HepG2 (cell line): ENCODE measurements at regions not wholly inside any gene's neighbourhood (a gene's known extent, or its start where the extent isn't known, plus 50 kb on each side); places are given as distances from the start of the nearest gene placed in this dataset.

Experiments
- ETV5 ChIP-seq: IDR thresholded peaks from 2 replicates; pipeline ENCODE4 v1.6.1; 2018; ENCODE audit warnings: missing biosample characterization, missing genetic modification reagents, inconsistent platforms, borderline replicate concordance
- MXI1 ChIP-seq: IDR thresholded peaks from 3 replicates; pipeline ENCODE4 v1.6.1; 2012; ENCODE audit warnings: low read depth, low read length, inconsistent platforms, borderline replicate concordance
- MZF1 ChIP-seq: sonication (generic); formaldehyde crosslinking; IDR thresholded peaks from 2 replicates; pipeline ENCODE4 v1.8.1; 2023; ENCODE audit warnings: mild to moderate bottlenecking, missing genetic modification reagents, borderline replicate concordance
- POLR2AphosphoS5 ChIP-seq: IDR thresholded peaks from 2 replicates; pipeline ENCODE4 v1.6.1; 2012; ENCODE audit warnings: low read depth, low read length
- PTBP1 ChIP-seq: fragments of 200-400 bp; formaldehyde crosslinking; IDR thresholded peaks from 2 replicates; pipeline ENCODE4 v1.6.1; 2018; ENCODE audit warnings: low read length, low read depth; ENCODE audit not compliant: poor library complexity, severe bottlenecking
- SP1 ChIP-seq, 2 experiments: fragments of 450-650 bp in 1 of 2; sonication (generic) in 1 of 2; formaldehyde crosslinking in 1 of 2; IDR thresholded peaks; 2 replicates each; pipeline versions ENCODE4 v1.4.0 to v1.6.1; 2016 to 2020; ENCODE audit warnings: missing genetic modification reagents in 1 of 2
- ZFP41 ChIP-seq: sonication (generic); formaldehyde crosslinking; IDR thresholded peaks from 2 replicates; pipeline ENCODE4 v1.4.0; 2020; ENCODE audit warnings: mild to moderate bottlenecking, missing genetic modification reagents, borderline replicate concordance
- ZNF205 ChIP-seq: IDR thresholded peaks from 2 replicates; pipeline ENCODE4 v1.6.1; 2018; ENCODE audit warnings: missing biosample characterization, missing genetic modification reagents
- ZNF383 ChIP-seq: sonication (generic); formaldehyde crosslinking; IDR thresholded peaks from 2 replicates; pipeline ENCODE4 v1.4.0; 2020; ENCODE audit warnings: missing genetic modification reagents, mild to moderate bottlenecking, borderline replicate concordance
- ZNF496 ChIP-seq: sonication (generic); formaldehyde crosslinking; IDR thresholded peaks from 2 replicates; pipeline ENCODE4 v1.8.1; 2023; ENCODE audit warnings: mild to moderate bottlenecking, moderate library complexity, missing genetic modification reagents; ENCODE audit not compliant: insufficient replicate concordance
- ZNF547 ChIP-seq: sonication (generic); formaldehyde crosslinking; IDR thresholded peaks from 2 replicates; pipeline ENCODE4 v1.5.1; 2020; ENCODE audit warnings: mild to moderate bottlenecking, missing genetic modification reagents
- ZNF766 ChIP-seq: sonication (generic); formaldehyde crosslinking; IDR thresholded peaks from 2 replicates; pipeline ENCODE4 v1.5.0; 2020; ENCODE audit warnings: missing genetic modification reagents, borderline replicate concordance
- TF ChIP-seq, protein P1 (sequence below): sonication (generic); formaldehyde crosslinking; IDR thresholded peaks from 2 replicates; pipeline ENCODE4 v1.5.0; 2020; ENCODE audit warnings: mild to moderate bottlenecking, missing genetic modification reagents, moderate library complexity
- TF ChIP-seq, protein P2 (sequence below), 2 experiments: IDR thresholded peaks; 2 replicates each; pipeline ENCODE4 v1.6.1; 2011 to 2012; ENCODE audit warnings: low read length in 2 of 2, borderline replicate concordance in 1 of 2, low read depth in 1 of 2, mild to moderate bottlenecking in 1 of 2, moderate library complexity in 1 of 2

DNA sequence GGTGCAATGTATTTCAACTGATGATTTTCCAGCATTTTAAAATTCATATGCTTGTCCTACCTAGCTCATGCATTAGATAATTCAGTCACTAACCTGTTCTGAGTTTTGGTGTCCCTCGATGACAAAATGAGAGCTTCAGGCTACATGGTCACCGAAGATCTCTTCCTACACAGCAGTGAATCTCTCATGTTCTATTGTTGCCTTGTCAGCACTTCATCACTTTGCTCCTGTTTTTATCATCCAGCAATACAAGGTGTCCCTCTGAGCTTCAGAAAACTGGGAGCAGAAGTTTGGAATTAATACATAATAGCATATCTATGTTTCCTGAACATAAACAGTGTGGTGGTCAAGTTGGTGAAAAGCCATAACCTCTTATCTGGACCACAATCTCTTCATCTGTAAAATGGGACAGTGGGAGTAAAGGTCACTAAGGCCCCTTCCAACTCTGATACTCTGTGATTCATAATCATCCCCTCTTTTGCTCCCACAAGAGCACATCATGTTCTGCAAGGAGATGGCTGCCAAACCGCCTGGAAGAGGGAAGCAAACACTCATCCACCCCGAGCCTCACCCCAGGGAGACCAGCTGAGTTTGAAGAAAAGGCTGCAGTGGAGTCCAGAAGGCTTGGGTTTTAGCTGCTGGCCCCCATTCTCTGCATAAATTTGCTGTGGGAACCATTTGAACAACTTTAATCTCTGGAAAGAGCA is 137.9 kb upstream of the F3 start:
- TF ChIP-seq MZF1 (CRISPR knock-in tag): no peak
- no peak for TF ChIP-seq ZNF547 (CRISPR knock-in tag)
- TF ChIP-seq ZFP41 (CRISPR knock-in tag): no peak
- TF ChIP-seq, protein P1, sequence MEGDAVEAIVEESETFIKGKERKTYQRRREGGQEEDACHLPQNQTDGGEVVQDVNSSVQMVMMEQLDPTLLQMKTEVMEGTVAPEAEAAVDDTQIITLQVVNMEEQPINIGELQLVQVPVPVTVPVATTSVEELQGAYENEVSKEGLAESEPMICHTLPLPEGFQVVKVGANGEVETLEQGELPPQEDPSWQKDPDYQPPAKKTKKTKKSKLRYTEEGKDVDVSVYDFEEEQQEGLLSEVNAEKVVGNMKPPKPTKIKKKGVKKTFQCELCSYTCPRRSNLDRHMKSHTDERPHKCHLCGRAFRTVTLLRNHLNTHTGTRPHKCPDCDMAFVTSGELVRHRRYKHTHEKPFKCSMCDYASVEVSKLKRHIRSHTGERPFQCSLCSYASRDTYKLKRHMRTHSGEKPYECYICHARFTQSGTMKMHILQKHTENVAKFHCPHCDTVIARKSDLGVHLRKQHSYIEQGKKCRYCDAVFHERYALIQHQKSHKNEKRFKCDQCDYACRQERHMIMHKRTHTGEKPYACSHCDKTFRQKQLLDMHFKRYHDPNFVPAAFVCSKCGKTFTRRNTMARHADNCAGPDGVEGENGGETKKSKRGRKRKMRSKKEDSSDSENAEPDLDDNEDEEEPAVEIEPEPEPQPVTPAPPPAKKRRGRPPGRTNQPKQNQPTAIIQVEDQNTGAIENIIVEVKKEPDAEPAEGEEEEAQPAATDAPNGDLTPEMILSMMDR (CRISPR knock-in tag): no peak
- TF ChIP-seq MXI1: no peak
- TF ChIP-seq ETV5 (CRISPR knock-in tag): no peak
- no peak for TF ChIP-seq PTBP1
- no peak for TF ChIP-seq ZNF766 (CRISPR knock-in tag)
- TF ChIP-seq SP1 (IDR thresholded peaks at IDR 0.05): no peak
- no peak for TF ChIP-seq SP1 (CRISPR knock-in tag; IDR thresholded peaks at IDR 0.05)
- no peak for TF ChIP-seq ZNF205 (CRISPR knock-in tag)
- no peak for TF ChIP-seq ZNF496 (CRISPR knock-in tag)
- no peak for TF ChIP-seq POLR2AphosphoS5
- TF ChIP-seq, protein P2, sequence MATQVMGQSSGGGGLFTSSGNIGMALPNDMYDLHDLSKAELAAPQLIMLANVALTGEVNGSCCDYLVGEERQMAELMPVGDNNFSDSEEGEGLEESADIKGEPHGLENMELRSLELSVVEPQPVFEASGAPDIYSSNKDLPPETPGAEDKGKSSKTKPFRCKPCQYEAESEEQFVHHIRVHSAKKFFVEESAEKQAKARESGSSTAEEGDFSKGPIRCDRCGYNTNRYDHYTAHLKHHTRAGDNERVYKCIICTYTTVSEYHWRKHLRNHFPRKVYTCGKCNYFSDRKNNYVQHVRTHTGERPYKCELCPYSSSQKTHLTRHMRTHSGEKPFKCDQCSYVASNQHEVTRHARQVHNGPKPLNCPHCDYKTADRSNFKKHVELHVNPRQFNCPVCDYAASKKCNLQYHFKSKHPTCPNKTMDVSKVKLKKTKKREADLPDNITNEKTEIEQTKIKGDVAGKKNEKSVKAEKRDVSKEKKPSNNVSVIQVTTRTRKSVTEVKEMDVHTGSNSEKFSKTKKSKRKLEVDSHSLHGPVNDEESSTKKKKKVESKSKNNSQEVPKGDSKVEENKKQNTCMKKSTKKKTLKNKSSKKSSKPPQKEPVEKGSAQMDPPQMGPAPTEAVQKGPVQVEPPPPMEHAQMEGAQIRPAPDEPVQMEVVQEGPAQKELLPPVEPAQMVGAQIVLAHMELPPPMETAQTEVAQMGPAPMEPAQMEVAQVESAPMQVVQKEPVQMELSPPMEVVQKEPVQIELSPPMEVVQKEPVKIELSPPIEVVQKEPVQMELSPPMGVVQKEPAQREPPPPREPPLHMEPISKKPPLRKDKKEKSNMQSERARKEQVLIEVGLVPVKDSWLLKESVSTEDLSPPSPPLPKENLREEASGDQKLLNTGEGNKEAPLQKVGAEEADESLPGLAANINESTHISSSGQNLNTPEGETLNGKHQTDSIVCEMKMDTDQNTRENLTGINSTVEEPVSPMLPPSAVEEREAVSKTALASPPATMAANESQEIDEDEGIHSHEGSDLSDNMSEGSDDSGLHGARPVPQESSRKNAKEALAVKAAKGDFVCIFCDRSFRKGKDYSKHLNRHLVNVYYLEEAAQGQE (IDR thresholded peaks at IDR 0.05; ENCODE audit: borderline replicate concordance in 1 of 2, low read depth in 1 of 2, low read length in 2 of 2): no peak
- no peak for TF ChIP-seq ZNF383 (CRISPR knock-in tag)
